ENCODE measurements at regions not wholly inside any gene's neighbourhood (a gene's known extent, or its start where the extent isn't known, plus 50 kb on each side); places are given as distances from the start of the nearest gene placed in this dataset.

DNA sequence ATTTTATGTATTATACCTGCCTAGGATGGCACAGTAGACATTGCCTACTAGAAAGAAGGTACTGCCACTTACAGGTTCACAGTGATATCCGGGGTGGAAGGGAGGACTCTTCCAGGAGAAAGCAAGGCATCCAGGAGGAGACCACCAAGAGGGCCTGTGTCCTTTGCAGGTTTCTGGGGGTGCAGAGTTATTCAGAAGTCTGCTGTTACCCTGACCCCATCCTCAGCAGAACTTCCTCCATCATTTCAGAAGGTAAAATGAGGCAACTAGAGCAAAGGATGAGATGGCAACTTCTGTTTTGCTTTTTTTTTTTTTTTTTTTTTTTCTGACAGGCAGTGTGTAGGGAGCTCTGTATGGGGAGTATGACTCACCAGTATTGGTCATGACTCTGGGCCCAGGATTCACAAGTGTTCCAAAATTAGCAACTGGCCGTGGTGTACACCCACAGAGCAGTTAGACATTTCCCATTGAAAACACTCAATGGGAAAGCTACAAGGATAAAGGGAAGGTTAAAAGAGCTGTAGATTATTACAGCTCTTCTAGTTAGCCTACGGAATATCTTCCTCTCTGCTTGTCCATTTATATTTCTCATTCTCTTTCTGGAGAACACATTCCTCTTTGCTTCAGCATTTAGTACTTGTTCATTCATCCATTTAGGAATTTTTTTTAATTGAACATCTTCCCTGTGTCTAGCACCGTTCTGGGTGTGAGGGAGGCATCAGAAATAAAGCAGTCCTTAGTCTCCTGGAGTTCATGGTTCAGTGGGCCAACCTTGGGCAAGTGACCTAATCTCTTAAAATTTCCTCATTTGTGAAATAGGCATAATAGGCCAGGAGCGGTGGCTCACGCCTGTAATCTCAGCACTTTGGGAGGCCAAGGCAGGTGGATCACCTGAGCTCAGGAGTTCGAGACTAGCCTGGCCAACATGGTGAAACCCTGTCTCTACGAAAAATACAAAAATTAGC is 50.5 kb upstream of the PPP2R5A start (continued):
- no peak for TF ChIP-seq COPS2 (conservative IDR thresholded peaks at IDR 0.05)
- TF ChIP-seq PHTF2 (CRISPR knock-in tag; IDR thresholded peaks at IDR 0.05): no peak
- TF ChIP-seq RB1 (IDR thresholded peaks at IDR 0.05; ENCODE audit: low read depth): no peak
- TF ChIP-seq ZNF408 (CRISPR knock-in tag; IDR thresholded peaks at IDR 0.05; ENCODE audit: low read depth): no peak
- TF ChIP-seq ZNF668 (CRISPR knock-in tag; IDR thresholded peaks at IDR 0.05): 0 out of 2 replicates have a peak, but pooled peaks have one; percentile 70
- TF ChIP-seq, protein P1, sequence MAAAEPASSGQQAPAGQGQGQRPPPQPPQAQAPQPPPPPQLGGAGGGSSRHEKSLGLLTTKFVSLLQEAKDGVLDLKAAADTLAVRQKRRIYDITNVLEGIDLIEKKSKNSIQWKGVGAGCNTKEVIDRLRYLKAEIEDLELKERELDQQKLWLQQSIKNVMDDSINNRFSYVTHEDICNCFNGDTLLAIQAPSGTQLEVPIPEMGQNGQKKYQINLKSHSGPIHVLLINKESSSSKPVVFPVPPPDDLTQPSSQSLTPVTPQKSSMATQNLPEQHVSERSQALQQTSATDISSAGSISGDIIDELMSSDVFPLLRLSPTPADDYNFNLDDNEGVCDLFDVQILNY (CRISPR knock-in tag; IDR thresholded peaks at IDR 0.05): no peak
- TF ChIP-seq RFX7 (CRISPR knock-in tag; IDR thresholded peaks at IDR 0.05): no peak
- no peak for TF ChIP-seq ZNF324 (CRISPR knock-in tag; IDR thresholded peaks at IDR 0.05)
- TF ChIP-seq, protein P2, sequence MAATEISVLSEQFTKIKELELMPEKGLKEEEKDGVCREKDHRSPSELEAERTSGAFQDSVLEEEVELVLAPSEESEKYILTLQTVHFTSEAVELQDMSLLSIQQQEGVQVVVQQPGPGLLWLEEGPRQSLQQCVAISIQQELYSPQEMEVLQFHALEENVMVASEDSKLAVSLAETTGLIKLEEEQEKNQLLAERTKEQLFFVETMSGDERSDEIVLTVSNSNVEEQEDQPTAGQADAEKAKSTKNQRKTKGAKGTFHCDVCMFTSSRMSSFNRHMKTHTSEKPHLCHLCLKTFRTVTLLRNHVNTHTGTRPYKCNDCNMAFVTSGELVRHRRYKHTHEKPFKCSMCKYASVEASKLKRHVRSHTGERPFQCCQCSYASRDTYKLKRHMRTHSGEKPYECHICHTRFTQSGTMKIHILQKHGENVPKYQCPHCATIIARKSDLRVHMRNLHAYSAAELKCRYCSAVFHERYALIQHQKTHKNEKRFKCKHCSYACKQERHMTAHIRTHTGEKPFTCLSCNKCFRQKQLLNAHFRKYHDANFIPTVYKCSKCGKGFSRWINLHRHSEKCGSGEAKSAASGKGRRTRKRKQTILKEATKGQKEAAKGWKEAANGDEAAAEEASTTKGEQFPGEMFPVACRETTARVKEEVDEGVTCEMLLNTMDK (IDR thresholded peaks at IDR 0.05; ENCODE audit: borderline replicate concordance, insufficient read depth, low read depth, low read length, poor library complexity, severe bottlenecking): no peak
- no peak for TF ChIP-seq HDGF (IDR thresholded peaks at IDR 0.05)
- TF ChIP-seq, protein P3, sequence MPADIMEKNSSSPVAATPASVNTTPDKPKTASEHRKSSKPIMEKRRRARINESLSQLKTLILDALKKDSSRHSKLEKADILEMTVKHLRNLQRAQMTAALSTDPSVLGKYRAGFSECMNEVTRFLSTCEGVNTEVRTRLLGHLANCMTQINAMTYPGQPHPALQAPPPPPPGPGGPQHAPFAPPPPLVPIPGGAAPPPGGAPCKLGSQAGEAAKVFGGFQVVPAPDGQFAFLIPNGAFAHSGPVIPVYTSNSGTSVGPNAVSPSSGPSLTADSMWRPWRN (IDR thresholded peaks at IDR 0.05; ENCODE audit: low read depth): no peak
- TF ChIP-seq, protein P4, sequence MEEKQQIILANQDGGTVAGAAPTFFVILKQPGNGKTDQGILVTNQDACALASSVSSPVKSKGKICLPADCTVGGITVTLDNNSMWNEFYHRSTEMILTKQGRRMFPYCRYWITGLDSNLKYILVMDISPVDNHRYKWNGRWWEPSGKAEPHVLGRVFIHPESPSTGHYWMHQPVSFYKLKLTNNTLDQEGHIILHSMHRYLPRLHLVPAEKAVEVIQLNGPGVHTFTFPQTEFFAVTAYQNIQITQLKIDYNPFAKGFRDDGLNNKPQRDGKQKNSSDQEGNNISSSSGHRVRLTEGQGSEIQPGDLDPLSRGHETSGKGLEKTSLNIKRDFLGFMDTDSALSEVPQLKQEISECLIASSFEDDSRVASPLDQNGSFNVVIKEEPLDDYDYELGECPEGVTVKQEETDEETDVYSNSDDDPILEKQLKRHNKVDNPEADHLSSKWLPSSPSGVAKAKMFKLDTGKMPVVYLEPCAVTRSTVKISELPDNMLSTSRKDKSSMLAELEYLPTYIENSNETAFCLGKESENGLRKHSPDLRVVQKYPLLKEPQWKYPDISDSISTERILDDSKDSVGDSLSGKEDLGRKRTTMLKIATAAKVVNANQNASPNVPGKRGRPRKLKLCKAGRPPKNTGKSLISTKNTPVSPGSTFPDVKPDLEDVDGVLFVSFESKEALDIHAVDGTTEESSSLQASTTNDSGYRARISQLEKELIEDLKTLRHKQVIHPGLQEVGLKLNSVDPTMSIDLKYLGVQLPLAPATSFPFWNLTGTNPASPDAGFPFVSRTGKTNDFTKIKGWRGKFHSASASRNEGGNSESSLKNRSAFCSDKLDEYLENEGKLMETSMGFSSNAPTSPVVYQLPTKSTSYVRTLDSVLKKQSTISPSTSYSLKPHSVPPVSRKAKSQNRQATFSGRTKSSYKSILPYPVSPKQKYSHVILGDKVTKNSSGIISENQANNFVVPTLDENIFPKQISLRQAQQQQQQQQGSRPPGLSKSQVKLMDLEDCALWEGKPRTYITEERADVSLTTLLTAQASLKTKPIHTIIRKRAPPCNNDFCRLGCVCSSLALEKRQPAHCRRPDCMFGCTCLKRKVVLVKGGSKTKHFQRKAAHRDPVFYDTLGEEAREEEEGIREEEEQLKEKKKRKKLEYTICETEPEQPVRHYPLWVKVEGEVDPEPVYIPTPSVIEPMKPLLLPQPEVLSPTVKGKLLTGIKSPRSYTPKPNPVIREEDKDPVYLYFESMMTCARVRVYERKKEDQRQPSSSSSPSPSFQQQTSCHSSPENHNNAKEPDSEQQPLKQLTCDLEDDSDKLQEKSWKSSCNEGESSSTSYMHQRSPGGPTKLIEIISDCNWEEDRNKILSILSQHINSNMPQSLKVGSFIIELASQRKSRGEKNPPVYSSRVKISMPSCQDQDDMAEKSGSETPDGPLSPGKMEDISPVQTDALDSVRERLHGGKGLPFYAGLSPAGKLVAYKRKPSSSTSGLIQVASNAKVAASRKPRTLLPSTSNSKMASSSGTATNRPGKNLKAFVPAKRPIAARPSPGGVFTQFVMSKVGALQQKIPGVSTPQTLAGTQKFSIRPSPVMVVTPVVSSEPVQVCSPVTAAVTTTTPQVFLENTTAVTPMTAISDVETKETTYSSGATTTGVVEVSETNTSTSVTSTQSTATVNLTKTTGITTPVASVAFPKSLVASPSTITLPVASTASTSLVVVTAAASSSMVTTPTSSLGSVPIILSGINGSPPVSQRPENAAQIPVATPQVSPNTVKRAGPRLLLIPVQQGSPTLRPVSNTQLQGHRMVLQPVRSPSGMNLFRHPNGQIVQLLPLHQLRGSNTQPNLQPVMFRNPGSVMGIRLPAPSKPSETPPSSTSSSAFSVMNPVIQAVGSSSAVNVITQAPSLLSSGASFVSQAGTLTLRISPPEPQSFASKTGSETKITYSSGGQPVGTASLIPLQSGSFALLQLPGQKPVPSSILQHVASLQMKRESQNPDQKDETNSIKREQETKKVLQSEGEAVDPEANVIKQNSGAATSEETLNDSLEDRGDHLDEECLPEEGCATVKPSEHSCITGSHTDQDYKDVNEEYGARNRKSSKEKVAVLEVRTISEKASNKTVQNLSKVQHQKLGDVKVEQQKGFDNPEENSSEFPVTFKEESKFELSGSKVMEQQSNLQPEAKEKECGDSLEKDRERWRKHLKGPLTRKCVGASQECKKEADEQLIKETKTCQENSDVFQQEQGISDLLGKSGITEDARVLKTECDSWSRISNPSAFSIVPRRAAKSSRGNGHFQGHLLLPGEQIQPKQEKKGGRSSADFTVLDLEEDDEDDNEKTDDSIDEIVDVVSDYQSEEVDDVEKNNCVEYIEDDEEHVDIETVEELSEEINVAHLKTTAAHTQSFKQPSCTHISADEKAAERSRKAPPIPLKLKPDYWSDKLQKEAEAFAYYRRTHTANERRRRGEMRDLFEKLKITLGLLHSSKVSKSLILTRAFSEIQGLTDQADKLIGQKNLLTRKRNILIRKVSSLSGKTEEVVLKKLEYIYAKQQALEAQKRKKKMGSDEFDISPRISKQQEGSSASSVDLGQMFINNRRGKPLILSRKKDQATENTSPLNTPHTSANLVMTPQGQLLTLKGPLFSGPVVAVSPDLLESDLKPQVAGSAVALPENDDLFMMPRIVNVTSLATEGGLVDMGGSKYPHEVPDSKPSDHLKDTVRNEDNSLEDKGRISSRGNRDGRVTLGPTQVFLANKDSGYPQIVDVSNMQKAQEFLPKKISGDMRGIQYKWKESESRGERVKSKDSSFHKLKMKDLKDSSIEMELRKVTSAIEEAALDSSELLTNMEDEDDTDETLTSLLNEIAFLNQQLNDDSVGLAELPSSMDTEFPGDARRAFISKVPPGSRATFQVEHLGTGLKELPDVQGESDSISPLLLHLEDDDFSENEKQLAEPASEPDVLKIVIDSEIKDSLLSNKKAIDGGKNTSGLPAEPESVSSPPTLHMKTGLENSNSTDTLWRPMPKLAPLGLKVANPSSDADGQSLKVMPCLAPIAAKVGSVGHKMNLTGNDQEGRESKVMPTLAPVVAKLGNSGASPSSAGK (IDR thresholded peaks at IDR 0.05): peak; percentile 34; the same call in 1 of the 2 replicates
